Left colon (tissue), 2 donors: ENCODE measurements at regions not wholly inside any gene's neighbourhood (a gene's known extent, or its start where the extent isn't known, plus 50 kb on each side); places are given as distances from the start of the nearest gene placed in this dataset.

ENCODE experiments used
- ATAC-seq: fragments of 200-7000 bp; cut with Tn5 transposase; one replicate; pipeline ENCODE4 v1.9.1; 2020; ENCODE audit warnings: mild to moderate bottlenecking, moderate library complexity
- DNase-seq, 2 donors: peaks; one replicate each; pipeline ENCODE4 v3.0.0-alpha.2; 2020
- intact Hi-C, 2 donors: fragments of 100-400 bp; cut with DNase I in 1 of 2; cut with micrococcal nuclease in 1 of 2; formaldehyde crosslinking; loops; one replicate each; pipeline versions ENCODE4 v1.11.2 to v1.14.0; 2022; cut with DNase I, micrococcal nuclease
- donor health status: DM: no; HTN: no; CAD: no.
- donor health status: DM: yes; HTN: yes; CAD: no.

GRCh38 chr5:136717917-136718316 is 352.6 kb upstream of the TRPC7 start:
- intact Hi-C loops, result no loop called here
- DNase-seq (no peak), ATAC-seq (no peak)

GRCh38 chr5:136714286-136714685 is 348.9 kb upstream of the TRPC7 start:
- intact Hi-C loops, result no loop called here
- ATAC-seq (no peak), DNase-seq (no peak)

- intact Hi-C loops, result no loop called here
- DNase-seq (no peak), ATAC-seq (no peak)
Observed at GRCh38 chr5:136712628-136713027, 347.3 kb upstream of the TRPC7 start.

GRCh38 chr5:136710834-136711233 is 345.5 kb upstream of the TRPC7 start:
- intact Hi-C loops, result no loop called here
- no peak for DNase-seq
- no peak for ATAC-seq

- no peak for DNase-seq
- ATAC-seq, result no peak
- intact Hi-C loops, result no loop called here
Observed at GRCh38 chr5:136703706-136704105, 338.4 kb upstream of the TRPC7 start.

- intact Hi-C loops, result no loop called here
- no peak for DNase-seq
- ATAC-seq, result no peak
Observed at GRCh38 chr5:136703036-136703435, 337.7 kb upstream of the TRPC7 start.

- ATAC-seq, result no peak
- intact Hi-C loops, result no loop called here
- no peak for DNase-seq
Observed at GRCh38 chr5:136701191-136701590, 335.8 kb upstream of the TRPC7 start.

- intact Hi-C loops, result no loop called here
- ATAC-seq (no peak), DNase-seq (no peak)
Observed at GRCh38 chr5:136699651-136700050, 334.3 kb upstream of the TRPC7 start.

- no peak for DNase-seq
- intact Hi-C loops, result no loop called here
- no peak for ATAC-seq
Observed at GRCh38 chr5:136698970-136699369, 333.6 kb upstream of the TRPC7 start.

- intact Hi-C loops, result no loop called here
- no peak for ATAC-seq
- DNase-seq, result no peak
Observed at GRCh38 chr5:136694258-136694657, 328.9 kb upstream of the TRPC7 start.

- intact Hi-C loops, result no loop called here
- DNase-seq (no peak), ATAC-seq (no peak)
Observed at GRCh38 chr5:136689552-136689951, 324.2 kb upstream of the TRPC7 start.

- ATAC-seq, result no peak
- intact Hi-C loops, result no loop called here
Observed at GRCh38 chr5:136686192-136686872, 321.0 kb upstream of the TRPC7 start.

GRCh38 chr5:136682986-136683385 is 317.6 kb upstream of the TRPC7 start:
- intact Hi-C loops, result no loop called here
- ATAC-seq (no peak), DNase-seq (no peak)

More at GRCh38 chr5:136686192-136686872, 321.0 kb upstream of the TRPC7 start:
- no peak for DNase-seq

- DNase-seq, result no peak
- intact Hi-C loops, result no loop called here
Observed at GRCh38 chr5:136679233-136679632, 313.9 kb upstream of the TRPC7 start.

GRCh38 chr5:136677217-136677616 is 311.9 kb upstream of the TRPC7 start:
- no peak for DNase-seq
- intact Hi-C loops, result no loop called here
- ATAC-seq, result no peak

More at GRCh38 chr5:136679233-136679632, 313.9 kb upstream of the TRPC7 start:
- no peak for ATAC-seq

GRCh38 chr5:136676685-136677084 is 311.3 kb upstream of the TRPC7 start:
- intact Hi-C loops, result no loop called here
- DNase-seq (no peak), ATAC-seq (no peak)

- intact Hi-C loops, result no loop called here
- no peak for ATAC-seq
- no peak for DNase-seq
Observed at GRCh38 chr5:136675769-136676168, 310.4 kb upstream of the TRPC7 start.

- intact Hi-C loops, result no loop called here
- ATAC-seq (no peak), DNase-seq (no peak)
Observed at GRCh38 chr5:136674178-136674577, 308.8 kb upstream of the TRPC7 start.

GRCh38 chr5:136667789-136668188 is 302.4 kb upstream of the TRPC7 start:
- ATAC-seq (no peak), DNase-seq (no peak)
- intact Hi-C loops, result no loop called here

- intact Hi-C loops, result no loop called here
- DNase-seq, result no peak
- no peak for ATAC-seq
Observed at GRCh38 chr5:136666970-136667620, 301.8 kb upstream of the TRPC7 start.

- no peak for DNase-seq
- ATAC-seq, result no peak
- intact Hi-C loops, result no loop called here
Observed at GRCh38 chr5:136665331-136665730, 300.0 kb upstream of the TRPC7 start.
